Neuronal stem cell (in vitro differentiated cells): ENCODE measurements at regions not wholly inside any gene's neighbourhood (a gene's known extent, or its start where the extent isn't known, plus 50 kb on each side); places are given as distances from the start of the nearest gene placed in this dataset.

Experiments used
- DNase-seq: peaks from one replicate; pipeline ENCODE4 v3.0.0-alpha.2; 2013; ENCODE audit warnings: low spot score
- H2AFZ ChIP-seq: one replicate; pipeline ENCODE4 v1.6.1; 2013; ENCODE audit warnings: mild to moderate bottlenecking, low read length, inconsistent platforms
- H2AK5ac ChIP-seq: 2 replicates; pipeline ENCODE4 v1.6.1; 2013; ENCODE audit warnings: low read depth, mild to moderate bottlenecking, inconsistent platforms, low read length, moderate library complexity, mixed read lengths
- H2BK120ac ChIP-seq: 2 replicates; pipeline ENCODE4 v1.6.1; 2013; ENCODE audit warnings: low read depth, mild to moderate bottlenecking, inconsistent platforms, low read length, moderate library complexity, mixed read lengths
- H2BK12ac ChIP-seq: one replicate; pipeline ENCODE4 v1.6.1; 2013; ENCODE audit warnings: low read length, inconsistent platforms
- H2BK15ac ChIP-seq: 2 replicates; pipeline ENCODE4 v1.6.1; 2013; ENCODE audit warnings: mild to moderate bottlenecking, low read length, inconsistent platforms, mixed read lengths
- H2BK5ac ChIP-seq: one replicate; pipeline ENCODE4 v1.6.1; 2013; ENCODE audit warnings: inconsistent platforms, mild to moderate bottlenecking, low read length, moderate library complexity
- H3K14ac ChIP-seq: one replicate; pipeline ENCODE4 v1.6.1; 2013; ENCODE audit warnings: low read length, inconsistent platforms
- H3K18ac ChIP-seq: 2 replicates; pipeline ENCODE4 v1.6.1; 2013; ENCODE audit warnings: low read length, inconsistent platforms
- H3K23ac ChIP-seq: 2 replicates; pipeline ENCODE4 v1.6.1; 2013; ENCODE audit warnings: low read depth, mild to moderate bottlenecking, mixed read lengths, low read length, inconsistent platforms; ENCODE audit not compliant: poor library complexity
- H3K27ac ChIP-seq: replicated peaks from 3 replicates; pipeline ENCODE4 v1.5.1; 2013; ENCODE audit warnings: low read length, inconsistent platforms
- H3K27me3 ChIP-seq, 3 experiments: 2 replicates each; pipeline ENCODE4 v1.6.1; 2013; ENCODE audit warnings: low read length in 3 of 3, mild to moderate bottlenecking in 2 of 3, inconsistent platforms in 1 of 3, low read depth in 1 of 3, mixed read lengths in 1 of 3, moderate library complexity in 1 of 3; ENCODE audit not compliant: control insufficient read depth in 3 of 3, insufficient read depth in 3 of 3
- H3K36me3 ChIP-seq, 2 donors: replicated peaks in 1 of 2; 2 replicates each; pipeline ENCODE4 v1.6.1; 2013; ENCODE audit warnings: low read length in 2 of 2; ENCODE audit not compliant: control insufficient read depth in 2 of 2, insufficient read depth in 2 of 2
- H3K4ac ChIP-seq: 2 replicates; pipeline ENCODE4 v1.6.1; 2013; ENCODE audit warnings: inconsistent platforms, mild to moderate bottlenecking, low read length, moderate library complexity
- H3K4me1 ChIP-seq, 2 donors: 1 replicate in 1 of 2; 2 replicates in 1 of 2; pipeline ENCODE4 v1.6.1; 2013; ENCODE audit warnings: low read length in 2 of 2, low read depth in 1 of 2; ENCODE audit not compliant: control insufficient read depth in 2 of 2, insufficient read depth in 1 of 2
- H3K4me2 ChIP-seq: one replicate; pipeline ENCODE4 v1.6.1; 2013; ENCODE audit warnings: mild to moderate bottlenecking, low read length, inconsistent platforms; ENCODE audit not compliant: insufficient read depth, poor library complexity, severe bottlenecking
- H3K4me3 ChIP-seq, 2 donors: 2 replicates each; pipeline ENCODE4 v1.5.1; 2013; ENCODE audit warnings: low read length in 2 of 2, mild to moderate bottlenecking in 2 of 2, inconsistent platforms in 1 of 2, moderate library complexity in 1 of 2
- H3K79me1 ChIP-seq: one replicate; pipeline ENCODE4 v1.6.1; 2013; ENCODE audit warnings: low read depth, mild to moderate bottlenecking, inconsistent platforms, low read length, moderate library complexity
- H3K9ac ChIP-seq: one replicate; pipeline ENCODE4 v1.6.1; 2013; ENCODE audit warnings: mild to moderate bottlenecking, low read depth, low read length, inconsistent platforms; ENCODE audit not compliant: poor library complexity
- H3K9me3 ChIP-seq, 2 donors: replicated peaks in 1 of 2; 2 replicates each; pipeline versions ENCODE3 to v1.6.1; 2013; ENCODE audit warnings: low read length in 2 of 2, mild to moderate bottlenecking in 2 of 2, inconsistent platforms in 1 of 2, low read depth in 1 of 2, mixed read lengths in 1 of 2, moderate library complexity in 1 of 2; ENCODE audit not compliant: control insufficient read depth in 2 of 2, insufficient read depth in 1 of 2
- H4K8ac ChIP-seq: one replicate; pipeline ENCODE4 v1.6.1; 2013; ENCODE audit warnings: low read depth, mild to moderate bottlenecking, inconsistent platforms, low read length, moderate library complexity
- H4K91ac ChIP-seq: one replicate; pipeline ENCODE4 v1.6.1; 2013; ENCODE audit warnings: low read length, low read depth, mild to moderate bottlenecking, inconsistent platforms; ENCODE audit not compliant: poor library complexity
- WGBS, 2 donors: extraction: QIAGEN DNeasy Blood & Tissue Kit; methylation state at CpG; one replicate each; pipeline ENCODE4 v1.1.7; 2013; ENCODE audit warnings: missing lambda C conversion rate in 2 of 2, mixed read lengths in 1 of 2; ENCODE audit not compliant: insufficient read length in 2 of 2, insufficient replicate concordance in 1 of 2; ENCODE audit errors: extremely low coverage in 2 of 2; 5-methylcytosine and 5-hydroxymethylcytosine counted together

DNA sequence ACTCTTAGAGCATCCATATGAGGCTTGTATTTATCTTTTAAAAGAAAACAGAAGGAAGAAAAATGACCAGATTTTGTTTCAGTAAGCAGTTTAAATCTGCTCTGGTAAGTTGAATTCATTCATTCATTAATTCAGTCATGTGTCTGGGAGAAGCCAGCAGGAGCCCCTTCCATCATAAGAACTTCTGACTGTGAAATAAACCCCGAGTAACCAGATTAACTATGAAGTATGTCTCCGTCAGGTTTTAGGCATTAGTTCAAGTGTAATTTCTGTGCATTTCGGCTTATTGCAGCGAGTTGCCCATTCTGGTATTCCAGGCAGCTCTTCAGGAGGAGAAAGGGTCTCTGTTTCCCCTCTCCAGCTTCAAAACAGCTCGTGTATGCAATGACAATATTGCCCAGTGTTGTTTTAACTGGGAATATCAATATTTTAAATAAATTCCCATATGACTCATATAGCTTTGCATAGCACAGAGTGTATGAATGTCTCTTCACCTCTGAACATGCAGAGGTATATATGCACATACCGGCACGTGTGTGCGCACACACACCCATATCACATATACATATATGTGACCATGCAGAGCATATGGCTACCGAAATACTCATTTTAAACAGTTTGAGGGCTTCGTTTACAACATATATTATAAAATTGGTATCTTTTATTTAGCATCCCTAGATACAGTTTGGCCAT, 255.3 kb downstream of the BCOR start:
- Histone ChIP-seq H4K8ac (no peak overlapping the region), H3K4ac (no peak overlapping the region), H2BK15ac (no peak overlapping the region), H4K91ac (no peak overlapping the region), H3K18ac (no peak overlapping the region), H2BK12ac (no peak overlapping the region), H2AFZ (no peak overlapping the region), H3K14ac (no peak overlapping the region), H2BK5ac (no peak overlapping the region), H2AK5ac (no peak overlapping the region), H3K9ac (no peak overlapping the region), H3K4me1 (peaks cover 7 to 9% of the 10 kb centered on the region in 2 donors), H3K79me1 (no peaks in the 10 kb centered on the region), H3K9me3 (no peaks in the 10 kb centered on the region), H2BK120ac (no peak overlapping the region), H3K36me3 (no peaks in the 10 kb centered on the region), H3K4me3 (no peak overlapping the region), H3K27ac (no peak overlapping the region), H3K4me2 (no peak overlapping the region), H3K27me3 (peaks cover 0 to 2% (median 0%) of the 10 kb centered on the region in 3 experiments), H3K23ac (no peak overlapping the region)
- WGBS, 2 donors, result no CpG with 5 or more reads among the region's 10 CpGs
- DNase-seq, result no peak

DNA sequence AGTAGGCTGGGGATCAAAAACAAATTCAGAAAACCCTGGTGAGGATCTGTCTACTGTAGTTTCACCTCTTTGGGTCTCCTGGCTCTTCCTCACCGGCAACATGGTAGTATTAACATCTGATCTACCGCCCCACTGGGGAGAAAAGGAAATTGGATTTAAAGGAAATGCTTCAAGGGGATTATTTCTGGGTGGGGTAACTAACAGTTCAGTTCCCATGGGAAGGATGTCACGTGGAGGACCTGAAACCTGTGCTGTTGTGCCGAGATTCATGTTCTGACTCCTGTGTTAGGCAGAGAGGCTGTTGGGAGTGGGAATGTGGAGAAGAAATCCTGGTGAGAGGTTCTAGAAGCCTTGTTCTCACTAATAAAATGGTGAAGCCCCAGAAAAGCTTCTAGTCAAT, 254.4 kb downstream of the BCOR start:
- Histone ChIP-seq H3K27me3 (no peaks in the 10 kb centered on the region), H2BK5ac (no peak overlapping the region), H3K9me3 (no peaks in the 10 kb centered on the region), H3K36me3 (no peaks in the 10 kb centered on the region), H3K27ac (no peak overlapping the region), H3K4ac (no peak overlapping the region), H3K4me3 (no peak overlapping the region), H3K14ac (no peak overlapping the region), H3K9ac (no peak overlapping the region), H2AFZ (no peak overlapping the region), H4K8ac (no peak overlapping the region), H3K23ac (no peak overlapping the region), H4K91ac (no peak overlapping the region), H3K4me1 (peaks cover 7 to 9% of the 10 kb centered on the region in 2 donors), H2BK12ac (no peak overlapping the region), H3K79me1 (no peaks in the 10 kb centered on the region), H2AK5ac (no peak overlapping the region), H3K4me2 (no peak overlapping the region), H2BK15ac (no peak overlapping the region), H3K18ac (no peak overlapping the region), H2BK120ac (no peak overlapping the region)
- DNase-seq, result no peak
- no CpG with 5 or more reads among the region's 4 CpGs for WGBS, 2 donors

DNA sequence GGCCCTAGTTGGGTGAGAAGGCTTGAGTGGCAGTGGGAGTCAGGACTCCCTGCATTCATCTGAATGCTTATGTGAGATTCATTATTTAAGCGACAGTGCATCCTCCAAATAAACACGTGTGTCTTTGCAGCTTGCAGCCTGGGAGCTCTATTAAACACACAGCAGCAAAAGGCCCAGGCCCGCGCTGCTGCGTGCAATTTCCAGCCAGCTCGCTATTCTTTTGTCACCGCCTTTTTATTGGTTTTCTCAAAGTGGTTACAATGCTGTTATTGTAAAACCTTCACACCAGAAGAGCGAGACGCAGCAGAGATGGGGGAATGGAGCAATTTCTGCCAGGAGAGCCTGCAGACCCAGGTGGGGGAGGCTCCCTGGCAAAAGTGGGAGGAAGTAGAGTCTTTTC, 252.5 kb downstream of the BCOR start:
- no CpG with 5 or more reads among the region's 9 CpGs for WGBS, 2 donors

DNA sequence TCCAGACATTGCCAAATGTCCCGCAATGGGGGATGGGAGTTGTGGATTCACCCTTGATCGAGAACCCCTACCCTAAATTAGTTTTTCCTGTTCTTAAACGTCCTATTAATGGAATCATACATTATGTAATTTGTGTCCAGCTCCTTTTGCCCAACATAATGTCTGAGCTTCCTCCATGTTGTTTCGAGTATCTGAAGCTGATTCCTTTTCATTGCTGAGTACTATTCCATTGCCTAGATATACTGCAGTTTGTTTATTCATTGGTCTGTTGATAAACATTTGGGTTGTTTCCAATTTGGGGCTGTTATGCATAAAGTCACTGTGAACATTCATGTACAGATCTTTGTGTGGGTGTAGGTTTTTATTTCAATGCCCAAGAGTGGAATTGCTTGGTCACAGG, 251.3 kb downstream of the BCOR start:
- DNase-seq, result no peak
- Histone ChIP-seq H2BK5ac (no peak overlapping the region), H2AFZ (no peak overlapping the region), H3K9me3 (peaks cover 0 to 3% of the 10 kb centered on the region in 2 donors), H2AK5ac (no peak overlapping the region), H3K36me3 (no peaks in the 10 kb centered on the region), H4K91ac (no peak overlapping the region), H3K27ac (no peak overlapping the region), H2BK12ac (no peak overlapping the region), H3K23ac (no peak overlapping the region), H4K8ac (no peak overlapping the region), H3K14ac (no peak overlapping the region), H3K4me2 (no peak overlapping the region), H3K4me1 (peaks cover 4 to 10% of the 10 kb centered on the region in 2 donors), H2BK120ac (no peak overlapping the region), H3K18ac (no peak overlapping the region), H3K79me1 (no peaks in the 10 kb centered on the region), H3K9ac (no peak overlapping the region), H3K4ac (no peak overlapping the region), H3K27me3 (no peaks in the 10 kb centered on the region), H2BK15ac (no peak overlapping the region), H3K4me3 (no peak overlapping the region)
- no CpG with 5 or more reads among the region's 4 CpGs for WGBS, 2 donors

More for the DNA sequence above, 252.5 kb downstream of the BCOR start:
- no peak overlapping the region for H3K4me2 ChIP-seq
- H2BK120ac ChIP-seq, result no peak overlapping the region
- H3K23ac ChIP-seq, result no peak overlapping the region
- no peak overlapping the region for H2AK5ac ChIP-seq
- no peak overlapping the region for H3K4ac ChIP-seq
- no peaks in the 10 kb centered on the region for H3K79me1 ChIP-seq
- H3K4me1 ChIP-seq, result peaks cover 7 to 9% of the 10 kb centered on the region in 2 donors
- H3K36me3 ChIP-seq, result no peaks in the 10 kb centered on the region
- H4K8ac ChIP-seq, result no peak overlapping the region
- no peak overlapping the region for H2BK15ac ChIP-seq
- H2AFZ ChIP-seq, result peak overlapping the region; percentile 58
- no peak overlapping the region for H3K14ac ChIP-seq
- no peak overlapping the region for H3K9ac ChIP-seq
- DNase-seq, result no peak
- no peak overlapping the region for H2BK5ac ChIP-seq
- H3K18ac ChIP-seq, result no peak overlapping the region
- no peak overlapping the region for H2BK12ac ChIP-seq
- no peaks in the 10 kb centered on the region for H3K27me3 ChIP-seq
- H3K27ac ChIP-seq, result no peak overlapping the region
- H3K9me3 ChIP-seq, result peaks cover 0 to 3% of the 10 kb centered on the region in 2 donors
- H4K91ac ChIP-seq, result no peak overlapping the region
- no peak overlapping the region for H3K4me3 ChIP-seq
